WTC11 (cell line): ENCODE measurements at regions not wholly inside any gene's neighbourhood (a gene's known extent, or its start where the extent isn't known, plus 50 kb on each side); places are given as distances from the start of the nearest gene placed in this dataset.

ENCODE experiments used
- ATAC-seq: fragments of 200-7000 bp; cut with Tn5 transposase; 2 replicates; pipeline ENCODE4 v1.10.0; 2021; ENCODE audit warnings: mild to moderate bottlenecking, moderate library complexity
- CTCF ChIA-PET: fragments of 300-600 bp; sonication (Branson Sonifier 250); formaldehyde crosslinking; loops from one replicate; lab custom pipeline; 2021; ENCODE audit warnings: antibody characterized with exemption; lab: Charles Lee
- POLR2A ChIA-PET: fragments of 350-600 bp; sonication (Branson Sonifier 250); formaldehyde crosslinking; loops from one replicate; lab custom pipeline; 2021; ENCODE audit warnings: antibody characterized with exemption; lab: Charles Lee
- DNase-seq: peaks from one replicate; pipeline ENCODE4 v3.0.0; 2021; ENCODE audit warnings: low spot score
- H3K27ac Mint-ChIP-seq: 2 replicates; pipeline ENCODE4 v1.8.0; 2021; ENCODE audit warnings: mixed read lengths
- H3K27me3 Mint-ChIP-seq: 2 replicates; pipeline ENCODE4 v1.8.0; 2021; ENCODE audit warnings: low read depth, mild to moderate bottlenecking, moderate library complexity, mixed read lengths
- H3K36me3 Mint-ChIP-seq: 2 replicates; pipeline ENCODE4 v1.8.0; 2021; ENCODE audit warnings: mixed read lengths
- H3K4me1 Mint-ChIP-seq: 2 replicates; pipeline ENCODE4 v1.8.0; 2022; ENCODE audit warnings: mixed read lengths
- H3K4me3 Mint-ChIP-seq: 2 replicates; pipeline ENCODE4 v1.8.0; 2021; ENCODE audit warnings: mild to moderate bottlenecking, moderate library complexity, mixed read lengths
- H3K9me3 Mint-ChIP-seq: 2 replicates; pipeline ENCODE4 v1.8.0; 2021; ENCODE audit warnings: mixed read lengths
- ATF1 ChIP-seq: sonication (generic); formaldehyde crosslinking; IDR thresholded peaks from 2 replicates; pipeline ENCODE4 v1.8.1; 2023; ENCODE audit warnings: mild to moderate bottlenecking, moderate library complexity, missing genetic modification reagents
- CREM ChIP-seq: sonication (generic); formaldehyde crosslinking; IDR thresholded peaks from 2 replicates; pipeline ENCODE4 v1.8.1; 2022; ENCODE audit warnings: mild to moderate bottlenecking, missing genetic modification reagents, moderate library complexity
- EMX1 ChIP-seq: fragments of 250-450 bp; sonication (Bioruptor Pico); IDR thresholded peaks from 2 replicates; pipeline ENCODE4 v1.8.0; 2021; ENCODE audit warnings: mild to moderate bottlenecking
- ESRRA ChIP-seq: sonication (generic); formaldehyde crosslinking; IDR thresholded peaks from 2 replicates; pipeline ENCODE4 v1.8.1; 2022; ENCODE audit warnings: mild to moderate bottlenecking, missing genetic modification reagents, borderline replicate concordance
- FOXP1 ChIP-seq: sonication (generic); formaldehyde crosslinking; IDR thresholded peaks from 2 replicates; pipeline ENCODE4 v1.8.0; 2022; ENCODE audit warnings: missing genetic modification reagents, mild to moderate bottlenecking, moderate library complexity, borderline replicate concordance
- GABPB1 ChIP-seq: sonication (generic); formaldehyde crosslinking; IDR thresholded peaks from 2 replicates; pipeline ENCODE4 v1.8.1; 2023; ENCODE audit warnings: mild to moderate bottlenecking, missing genetic modification reagents
- GTF2I ChIP-seq: fragments of 250-450 bp; sonication (Bioruptor Pico); conservative IDR thresholded peaks from 2 replicates; pipeline ENCODE4 v1.4.0; 2021; ENCODE audit warnings: mild to moderate bottlenecking
- JUN ChIP-seq: sonication (generic); formaldehyde crosslinking; IDR thresholded peaks from 2 replicates; pipeline ENCODE4 v1.8.0; 2023; ENCODE audit warnings: mild to moderate bottlenecking, missing genetic modification reagents
- NFATC4 ChIP-seq: fragments of 250-450 bp; sonication (Bioruptor Pico); IDR thresholded peaks from 2 replicates; pipeline ENCODE4 v1.9.0; 2021; ENCODE audit warnings: mild to moderate bottlenecking
- NFYB ChIP-seq: sonication (generic); formaldehyde crosslinking; conservative IDR thresholded peaks from 2 replicates; pipeline ENCODE4 v1.8.0; 2022; ENCODE audit warnings: low read depth, missing genetic modification reagents
- NR3C1 ChIP-seq: sonication (generic); formaldehyde crosslinking; conservative IDR thresholded peaks from 2 replicates; pipeline ENCODE4 v1.8.1; 2023; ENCODE audit warnings: low read depth, mild to moderate bottlenecking, missing genetic modification reagents
- RELA ChIP-seq: sonication (generic); formaldehyde crosslinking; IDR thresholded peaks from 2 replicates; pipeline ENCODE4 v1.8.1; 2022; ENCODE audit warnings: missing genetic modification reagents, mild to moderate bottlenecking, borderline replicate concordance
- SMAD4 ChIP-seq: sonication (generic); formaldehyde crosslinking; IDR thresholded peaks from 2 replicates; pipeline ENCODE4 v1.8.0; 2022; ENCODE audit warnings: mild to moderate bottlenecking, missing genetic modification reagents
- TCF7 ChIP-seq: sonication (generic); formaldehyde crosslinking; IDR thresholded peaks from 2 replicates; pipeline ENCODE4 v1.8.0; 2022; ENCODE audit warnings: mild to moderate bottlenecking, low read depth, missing genetic modification reagents, moderate library complexity
- TEAD4 ChIP-seq: sonication (generic); formaldehyde crosslinking; IDR thresholded peaks from 2 replicates; pipeline ENCODE4 v1.8.0; 2022; ENCODE audit warnings: mild to moderate bottlenecking, missing genetic modification reagents
- TP53 ChIP-seq: sonication (generic); formaldehyde crosslinking; IDR thresholded peaks from 2 replicates; pipeline ENCODE4 v1.8.1; 2023; ENCODE audit warnings: mild to moderate bottlenecking, missing genetic modification reagents
- ZBTB21 ChIP-seq: sonication (generic); formaldehyde crosslinking; IDR thresholded peaks from 2 replicates; pipeline ENCODE4 v1.8.1; 2023; ENCODE audit warnings: mild to moderate bottlenecking, missing genetic modification reagents, borderline replicate concordance
- ZNF121 ChIP-seq: sonication (generic); formaldehyde crosslinking; IDR thresholded peaks from 2 replicates; pipeline ENCODE4 v1.8.0; 2023; ENCODE audit warnings: missing genetic modification reagents
- TF ChIP-seq, protein P1 (sequence below): fragments of 200-600 bp; IDR thresholded peaks from 2 replicates; pipeline ENCODE4 v1.8.0; 2022; ENCODE audit warnings: antibody characterized with exemption
- TF ChIP-seq, protein P2 (sequence below): fragments of 250-450 bp; sonication (Bioruptor Pico); IDR thresholded peaks from 2 replicates; pipeline ENCODE4 v1.9.0; 2021; ENCODE audit warnings: mild to moderate bottlenecking
- TF ChIP-seq, protein P3 (sequence below): fragments of 250-450 bp; sonication (Bioruptor Pico); IDR thresholded peaks from 2 replicates; pipeline ENCODE4 v2.1.2; 2022; ENCODE audit warnings: mild to moderate bottlenecking, moderate library complexity
- TF ChIP-seq, protein P4 (sequence below): sonication (generic); formaldehyde crosslinking; IDR thresholded peaks from 2 replicates; pipeline ENCODE4 v1.8.0; 2022; ENCODE audit warnings: mild to moderate bottlenecking, missing genetic modification reagents

DNA sequence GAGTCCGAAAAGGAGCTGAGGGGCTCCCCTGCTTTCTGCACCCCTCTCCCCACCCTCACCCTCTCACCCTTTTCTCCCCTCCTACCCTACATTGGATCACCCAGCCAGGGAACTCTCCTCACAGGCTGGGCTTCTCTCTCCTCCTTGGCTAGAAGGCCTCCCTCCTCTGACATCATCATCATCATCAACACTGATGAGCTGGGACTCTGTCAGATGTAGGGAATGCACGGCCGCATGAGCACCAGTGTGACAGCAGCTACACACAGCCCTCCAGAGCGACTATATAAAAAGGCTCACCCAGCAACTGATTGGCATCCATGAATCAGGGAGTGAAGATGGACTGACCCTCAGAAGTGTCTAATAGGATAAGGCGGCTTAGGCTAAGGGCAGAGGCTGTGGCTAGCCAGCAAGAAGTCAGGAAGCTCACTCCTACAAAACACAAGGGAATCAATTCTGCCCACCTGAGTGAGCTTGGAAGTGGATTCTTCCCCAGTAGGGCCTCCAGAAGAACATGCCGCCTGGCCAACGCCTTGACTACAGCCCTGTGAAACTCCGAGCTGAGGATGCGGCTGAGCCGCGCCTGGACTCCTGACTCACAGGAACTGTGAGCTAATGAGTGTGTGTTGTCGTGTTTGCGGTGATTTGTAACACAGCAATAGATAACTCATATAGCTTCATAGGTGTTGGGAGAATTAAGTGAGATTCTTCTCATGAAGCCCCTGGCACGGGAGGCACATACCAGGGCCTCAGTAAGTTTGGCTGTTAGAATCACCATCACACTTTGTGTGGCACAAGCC is 147.6 kb downstream of the FAM43A start:
- Mint-ChIP-seq H3K9me3 (peaks cover 9% of the 10 kb centered on the region), H3K27ac (no peak overlapping the region), H3K36me3 (no peaks in the 10 kb centered on the region), H3K4me1 (peaks cover 3% of the 10 kb centered on the region; the same call in 1 of the 2 replicates), H3K4me3 (no peak overlapping the region), H3K27me3 (no peaks in the 10 kb centered on the region; the same call in 1 of the 2 replicates)
- no peak for DNase-seq
- no peak for ATAC-seq
- TF ChIP-seq FOXP1 (CRISPR knock-in tag) (no peak), GABPB1 (CRISPR knock-in tag) (no peak), TP53 (CRISPR knock-in tag) (no peak), ZBTB21 (no peak)
- ChIA-PET POLR2A (no interaction called here), CTCF (no interaction called here)

DNA sequence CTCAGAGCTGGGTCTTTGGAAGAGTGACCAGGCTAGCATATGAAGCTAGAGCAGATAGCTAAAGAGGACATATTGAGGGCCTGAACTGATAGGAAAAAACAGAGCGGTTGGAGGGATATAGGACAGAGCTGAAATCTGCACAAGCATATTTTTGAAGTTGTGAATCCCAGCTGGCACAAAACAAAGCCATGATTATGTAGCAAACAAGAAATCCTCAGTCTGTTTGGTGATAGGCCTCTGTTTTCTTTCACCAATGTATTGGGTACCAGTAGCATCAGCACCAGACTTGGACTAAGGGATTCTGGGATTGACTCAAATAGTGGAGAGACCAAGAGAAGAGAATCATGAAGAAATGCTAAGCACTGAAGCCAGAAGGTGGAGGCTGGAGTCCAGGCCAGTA is 151.0 kb downstream of the FAM43A start:
- Mint-ChIP-seq H3K9me3 (peaks cover 5% of the 10 kb centered on the region), H3K27me3 (no peaks in the 10 kb centered on the region; the same call in 1 of the 2 replicates), H3K27ac (no peak overlapping the region), H3K4me3 (no peak overlapping the region), H3K36me3 (no peaks in the 10 kb centered on the region), H3K4me1 (peaks cover 3% of the 10 kb centered on the region; the same call in 1 of the 2 replicates)
- DNase-seq (no peak), ATAC-seq (no peak)
- POLR2A ChIA-PET, result no interaction called here
- CTCF ChIA-PET, result no interaction called here
- TF ChIP-seq JUN (CRISPR knock-in tag) (no peak), NR3C1 (CRISPR knock-in tag) (no peak), ESRRA (no peak), ZNF121 (CRISPR knock-in tag) (no peak), ATF1 (CRISPR knock-in tag) (no peak), CREM (CRISPR knock-in tag) (no peak), TCF7 (CRISPR knock-in tag) (no peak), SMAD4 (CRISPR knock-in tag) (no peak), TEAD4 (CRISPR knock-in tag) (no peak), GTF2I (CRISPR knock-in tag) (no peak), NFATC4 (CRISPR knock-in tag) (no peak), EMX1 (CRISPR knock-in tag) (no peak), RELA (no peak), NFYB (no peak)
- TF ChIP-seq, protein P1, sequence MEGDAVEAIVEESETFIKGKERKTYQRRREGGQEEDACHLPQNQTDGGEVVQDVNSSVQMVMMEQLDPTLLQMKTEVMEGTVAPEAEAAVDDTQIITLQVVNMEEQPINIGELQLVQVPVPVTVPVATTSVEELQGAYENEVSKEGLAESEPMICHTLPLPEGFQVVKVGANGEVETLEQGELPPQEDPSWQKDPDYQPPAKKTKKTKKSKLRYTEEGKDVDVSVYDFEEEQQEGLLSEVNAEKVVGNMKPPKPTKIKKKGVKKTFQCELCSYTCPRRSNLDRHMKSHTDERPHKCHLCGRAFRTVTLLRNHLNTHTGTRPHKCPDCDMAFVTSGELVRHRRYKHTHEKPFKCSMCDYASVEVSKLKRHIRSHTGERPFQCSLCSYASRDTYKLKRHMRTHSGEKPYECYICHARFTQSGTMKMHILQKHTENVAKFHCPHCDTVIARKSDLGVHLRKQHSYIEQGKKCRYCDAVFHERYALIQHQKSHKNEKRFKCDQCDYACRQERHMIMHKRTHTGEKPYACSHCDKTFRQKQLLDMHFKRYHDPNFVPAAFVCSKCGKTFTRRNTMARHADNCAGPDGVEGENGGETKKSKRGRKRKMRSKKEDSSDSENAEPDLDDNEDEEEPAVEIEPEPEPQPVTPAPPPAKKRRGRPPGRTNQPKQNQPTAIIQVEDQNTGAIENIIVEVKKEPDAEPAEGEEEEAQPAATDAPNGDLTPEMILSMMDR, result no peak
- TF ChIP-seq, protein P2, sequence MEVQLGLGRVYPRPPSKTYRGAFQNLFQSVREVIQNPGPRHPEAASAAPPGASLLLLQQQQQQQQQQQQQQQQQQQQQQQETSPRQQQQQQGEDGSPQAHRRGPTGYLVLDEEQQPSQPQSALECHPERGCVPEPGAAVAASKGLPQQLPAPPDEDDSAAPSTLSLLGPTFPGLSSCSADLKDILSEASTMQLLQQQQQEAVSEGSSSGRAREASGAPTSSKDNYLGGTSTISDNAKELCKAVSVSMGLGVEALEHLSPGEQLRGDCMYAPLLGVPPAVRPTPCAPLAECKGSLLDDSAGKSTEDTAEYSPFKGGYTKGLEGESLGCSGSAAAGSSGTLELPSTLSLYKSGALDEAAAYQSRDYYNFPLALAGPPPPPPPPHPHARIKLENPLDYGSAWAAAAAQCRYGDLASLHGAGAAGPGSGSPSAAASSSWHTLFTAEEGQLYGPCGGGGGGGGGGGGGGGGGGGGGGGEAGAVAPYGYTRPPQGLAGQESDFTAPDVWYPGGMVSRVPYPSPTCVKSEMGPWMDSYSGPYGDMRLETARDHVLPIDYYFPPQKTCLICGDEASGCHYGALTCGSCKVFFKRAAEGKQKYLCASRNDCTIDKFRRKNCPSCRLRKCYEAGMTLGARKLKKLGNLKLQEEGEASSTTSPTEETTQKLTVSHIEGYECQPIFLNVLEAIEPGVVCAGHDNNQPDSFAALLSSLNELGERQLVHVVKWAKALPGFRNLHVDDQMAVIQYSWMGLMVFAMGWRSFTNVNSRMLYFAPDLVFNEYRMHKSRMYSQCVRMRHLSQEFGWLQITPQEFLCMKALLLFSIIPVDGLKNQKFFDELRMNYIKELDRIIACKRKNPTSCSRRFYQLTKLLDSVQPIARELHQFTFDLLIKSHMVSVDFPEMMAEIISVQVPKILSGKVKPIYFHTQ (CRISPR knock-in tag), result no peak
- TF ChIP-seq, protein P3, sequence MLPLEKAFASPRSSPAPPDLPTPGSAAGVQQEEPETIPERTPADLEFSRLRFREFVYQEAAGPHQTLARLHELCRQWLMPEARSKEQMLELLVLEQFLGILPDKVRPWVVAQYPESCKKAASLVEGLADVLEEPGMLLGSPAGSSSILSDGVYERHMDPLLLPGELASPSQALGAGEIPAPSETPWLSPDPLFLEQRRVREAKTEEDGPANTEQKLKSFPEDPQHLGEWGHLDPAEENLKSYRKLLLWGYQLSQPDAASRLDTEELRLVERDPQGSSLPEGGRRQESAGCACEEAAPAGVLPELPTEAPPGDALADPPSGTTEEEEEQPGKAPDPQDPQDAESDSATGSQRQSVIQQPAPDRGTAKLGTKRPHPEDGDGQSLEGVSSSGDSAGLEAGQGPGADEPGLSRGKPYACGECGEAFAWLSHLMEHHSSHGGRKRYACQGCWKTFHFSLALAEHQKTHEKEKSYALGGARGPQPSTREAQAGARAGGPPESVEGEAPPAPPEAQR (CRISPR knock-in tag), result no peak
- TF ChIP-seq, protein P4, sequence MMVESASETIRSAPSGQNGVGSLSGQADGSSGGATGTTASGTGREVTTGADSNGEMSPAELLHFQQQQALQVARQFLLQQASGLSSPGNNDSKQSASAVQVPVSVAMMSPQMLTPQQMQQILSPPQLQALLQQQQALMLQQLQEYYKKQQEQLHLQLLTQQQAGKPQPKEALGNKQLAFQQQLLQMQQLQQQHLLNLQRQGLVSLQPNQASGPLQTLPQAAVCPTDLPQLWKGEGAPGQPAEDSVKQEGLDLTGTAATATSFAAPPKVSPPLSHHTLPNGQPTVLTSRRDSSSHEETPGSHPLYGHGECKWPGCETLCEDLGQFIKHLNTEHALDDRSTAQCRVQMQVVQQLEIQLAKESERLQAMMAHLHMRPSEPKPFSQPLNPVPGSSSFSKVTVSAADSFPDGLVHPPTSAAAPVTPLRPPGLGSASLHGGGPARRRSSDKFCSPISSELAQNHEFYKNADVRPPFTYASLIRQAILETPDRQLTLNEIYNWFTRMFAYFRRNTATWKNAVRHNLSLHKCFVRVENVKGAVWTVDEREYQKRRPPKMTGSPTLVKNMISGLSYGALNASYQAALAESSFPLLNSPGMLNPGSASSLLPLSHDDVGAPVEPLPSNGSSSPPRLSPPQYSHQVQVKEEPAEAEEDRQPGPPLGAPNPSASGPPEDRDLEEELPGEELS (CRISPR knock-in tag), result no peak
